Caco-2 (cell line): ENCODE measurements at regions not wholly inside any gene's neighbourhood (a gene's known extent, or its start where the extent isn't known, plus 50 kb on each side); places are given as distances from the start of the nearest gene placed in this dataset.

ENCODE experiments used
- BruUV-seq: library from RNA; stranded (reverse); fragments of 400-500 nt; replicated peaks from 2 replicates; lab custom pipeline; 2021; lab: Mats Ljungman, UMichigan
- CTCF ChIA-PET: fragments of 300-600 bp; sonication (Branson Sonifier 250); formaldehyde crosslinking; loops from one replicate; lab custom pipeline; 2022; ENCODE audit warnings: antibody characterized with exemption; lab: Charles Lee
- POLR2A ChIA-PET: fragments of 300-600 bp; sonication (Branson Sonifier 250); formaldehyde crosslinking; loops from one replicate; lab custom pipeline; 2022; ENCODE audit warnings: antibody characterized with exemption; lab: Charles Lee
- DNase-seq, 2 experiments: peaks; one replicate each; pipeline versions ENCODE4 v3.0.0 to v3.0.0-alpha.2; 2020 to 2022
- H3K27me3 ChIP-seq: replicated peaks from 2 replicates; pipeline ENCODE4 v1.6.0; 2011; ENCODE audit warnings: low read length; ENCODE audit not compliant: control insufficient read depth, insufficient read depth
- H3K36me3 ChIP-seq: 2 replicates; pipeline ENCODE4 v1.5.1; 2011; ENCODE audit warnings: low read length; ENCODE audit not compliant: control insufficient read depth, insufficient read depth
- H3K4me1 ChIP-seq: fragments of 250-450 bp; sonication (Bioruptor Pico); 2 replicates; pipeline ENCODE4 v1.5.1; 2020; ENCODE audit warnings: mild to moderate bottlenecking
- H3K4me3 ChIP-seq: 2 replicates; pipeline ENCODE4 v1.5.1; 2011; ENCODE audit warnings: low read depth, mild to moderate bottlenecking, control low read depth, low read length
- H3K9me3 ChIP-seq: fragments of 250-450 bp; sonication (Bioruptor Pico); 2 replicates; pipeline ENCODE4 v1.5.1; 2020; ENCODE audit warnings: mild to moderate bottlenecking, moderate library complexity
- H3K27ac Mint-ChIP-seq: one replicate; pipeline ENCODE4 v1.8.0; 2022; ENCODE audit warnings: mixed read lengths; ENCODE audit not compliant: unreplicated experiment
- H3K27me3 Mint-ChIP-seq: one replicate; pipeline ENCODE4 v1.8.0; 2022; ENCODE audit warnings: mixed read lengths; ENCODE audit not compliant: insufficient read depth, unreplicated experiment
- H3K36me3 Mint-ChIP-seq: one replicate; pipeline ENCODE4 v1.8.0; 2022; ENCODE audit warnings: mild to moderate bottlenecking, mixed read lengths; ENCODE audit not compliant: insufficient read depth, unreplicated experiment
- H3K4me1 Mint-ChIP-seq: one replicate; pipeline ENCODE4 v1.8.0; 2022; ENCODE audit warnings: low read depth, mixed read lengths; ENCODE audit not compliant: unreplicated experiment
- H3K4me3 Mint-ChIP-seq: one replicate; pipeline ENCODE4 v1.8.0; 2022; ENCODE audit warnings: mild to moderate bottlenecking, moderate library complexity, mixed read lengths; ENCODE audit not compliant: unreplicated experiment
- H3K9me3 Mint-ChIP-seq: one replicate; pipeline ENCODE4 v1.8.0; 2022; ENCODE audit warnings: mixed read lengths; ENCODE audit not compliant: unreplicated experiment
- CTCF ChIP-seq, 2 experiments: fragments of 200-600 bp in 1 of 2; IDR thresholded peaks; 1 replicate in 1 of 2; 2 replicates in 1 of 2; pipeline versions ENCODE4 v1.5.1 to v1.8.0; 2011 to 2022; ENCODE audit warnings: antibody characterized with exemption in 1 of 2, control low read depth in 1 of 2, inconsistent platforms in 1 of 2, low read depth in 1 of 2, low read length in 1 of 2, mild to moderate bottlenecking in 1 of 2, moderate library complexity in 1 of 2; ENCODE audit not compliant: insufficient read depth in 1 of 2, severe bottlenecking in 1 of 2, unreplicated experiment in 1 of 2
- intact Hi-C: fragments of 100-400 bp; cut with micrococcal nuclease; formaldehyde crosslinking; loops from one replicate; pipeline ENCODE4 v1.10.0; 2022; ENCODE audit not compliant: unreplicated experiment

- H3K4me1 Mint-ChIP-seq: no peaks in the 10 kb centered on the region
- ChIA-PET CTCF (no interaction called here), POLR2A (no interaction called here)
- BruUV-seq: no TSS peak
- no peaks in the 10 kb centered on the region for H3K9me3 Mint-ChIP-seq
- DNase-seq: no peak
- no peak overlapping the region for H3K4me3 Mint-ChIP-seq
- Histone ChIP-seq H3K36me3 (no peaks in the 10 kb centered on the region), H3K9me3 (no peaks in the 10 kb centered on the region), H3K4me1 (no peaks in the 10 kb centered on the region), H3K4me3 (no peak overlapping the region), H3K27me3 (no peaks in the 10 kb centered on the region)
- no peaks in the 10 kb centered on the region for H3K36me3 Mint-ChIP-seq
- no peak for TF ChIP-seq CTCF (IDR thresholded peaks at IDR 0.05; ENCODE audit: insufficient read depth in 1 of 2, low read depth in 1 of 2, low read length in 1 of 2, severe bottlenecking in 1 of 2, unreplicated experiment in 1 of 2)
- intact Hi-C loops: no loop called here
- no peak overlapping the region for H3K27ac Mint-ChIP-seq
- H3K27me3 Mint-ChIP-seq: peaks cover 5% of the 10 kb centered on the region
Observed at GRCh38 chr6:98498144-98498775, 336.1 kb upstream of the POU3F2 start.

GRCh38 chr6:98498866-98499265, 335.5 kb upstream of the POU3F2 start:
- no peak for TF ChIP-seq CTCF (IDR thresholded peaks at IDR 0.05; ENCODE audit: insufficient read depth in 1 of 2, low read depth in 1 of 2, low read length in 1 of 2, severe bottlenecking in 1 of 2, unreplicated experiment in 1 of 2)
- no peaks in the 10 kb centered on the region for H3K9me3 Mint-ChIP-seq
- intact Hi-C loops: no loop called here
- Histone ChIP-seq H3K9me3 (no peaks in the 10 kb centered on the region), H3K4me1 (no peaks in the 10 kb centered on the region), H3K4me3 (no peak overlapping the region), H3K27me3 (no peaks in the 10 kb centered on the region), H3K36me3 (no peaks in the 10 kb centered on the region)
- H3K27me3 Mint-ChIP-seq: peaks cover 6% of the 10 kb centered on the region
- BruUV-seq: no TSS peak
- no peak for DNase-seq
- H3K36me3 Mint-ChIP-seq: no peaks in the 10 kb centered on the region
- no peaks in the 10 kb centered on the region for H3K4me1 Mint-ChIP-seq
- ChIA-PET POLR2A (no interaction called here), CTCF (no interaction called here)
- no peak overlapping the region for H3K4me3 Mint-ChIP-seq
- no peak overlapping the region for H3K27ac Mint-ChIP-seq

- H3K4me1 ChIP-seq: no peaks in the 10 kb centered on the region
- ChIA-PET POLR2A (no interaction called here), CTCF (interaction anchor here (0.6 kb wide), 1 partner anchor 78 kb away, joined by 5 read pairs; no protein-coding TSS in a partner anchor)
- Mint-ChIP-seq H3K9me3 (no peaks in the 10 kb centered on the region), H3K4me3 (no peak overlapping the region), H3K27me3 (peaks cover 9% of the 10 kb centered on the region), H3K27ac (no peak overlapping the region), H3K4me1 (no peaks in the 10 kb centered on the region), H3K36me3 (no peaks in the 10 kb centered on the region)
- BruUV-seq: no TSS peak
- no peaks in the 10 kb centered on the region for H3K36me3 ChIP-seq
- intact Hi-C loops: no loop called here
- no peak for DNase-seq
- TF ChIP-seq CTCF (IDR thresholded peaks at IDR 0.05; ENCODE audit: insufficient read depth in 1 of 2, low read depth in 1 of 2, low read length in 1 of 2, severe bottlenecking in 1 of 2, unreplicated experiment in 1 of 2): no peak
- H3K4me3 ChIP-seq: no peak overlapping the region
- no peaks in the 10 kb centered on the region for H3K9me3 ChIP-seq
- H3K27me3 ChIP-seq: no peaks in the 10 kb centered on the region
Observed at GRCh38 chr6:98514073-98514720, 320.2 kb upstream of the POU3F2 start.
